Osteocyte (in vitro differentiated cells): ENCODE measurements at regions not wholly inside any gene's neighbourhood (a gene's known extent, or its start where the extent isn't known, plus 50 kb on each side); places are given as distances from the start of the nearest gene placed in this dataset.

Experiments
- DNase-seq: peaks from one replicate; pipeline ENCODE4 v3.0.0; 2021; ENCODE audit warnings: mixed read lengths; ENCODE audit not compliant: unreplicated experiment; ENCODE audit errors: extremely low spot score
- H3K27ac Mint-ChIP-seq: one replicate; pipeline ENCODE4 v1.8.0; 2021; ENCODE audit warnings: mild to moderate bottlenecking, mixed read lengths; ENCODE audit not compliant: unreplicated experiment
- H3K27me3 Mint-ChIP-seq: one replicate; pipeline ENCODE4 v1.8.0; 2021; ENCODE audit warnings: mixed read lengths; ENCODE audit not compliant: unreplicated experiment
- H3K36me3 Mint-ChIP-seq: one replicate; pipeline ENCODE4 v1.8.0; 2021; ENCODE audit warnings: mixed read lengths; ENCODE audit not compliant: unreplicated experiment
- H3K4me1 Mint-ChIP-seq: one replicate; pipeline ENCODE4 v1.8.0; 2021; ENCODE audit warnings: mixed read lengths; ENCODE audit not compliant: unreplicated experiment
- H3K4me3 Mint-ChIP-seq: one replicate; pipeline ENCODE4 v1.8.0; 2021; ENCODE audit warnings: mild to moderate bottlenecking, moderate library complexity, mixed read lengths; ENCODE audit not compliant: unreplicated experiment
- H3K9me3 Mint-ChIP-seq: one replicate; pipeline ENCODE4 v1.8.0; 2021; ENCODE audit warnings: mixed read lengths; ENCODE audit not compliant: unreplicated experiment
- TF ChIP-seq, protein P1 (sequence below): fragments of 200-600 bp; sonication (generic); IDR thresholded peaks from 2 replicates; pipeline ENCODE4 v1.5.0; 2021; ENCODE audit warnings: antibody characterized with exemption, mild to moderate bottlenecking, moderate library complexity

GRCh38 chr12:92338102-92338501 is 192.5 kb upstream of the BTG1 start:
- Mint-ChIP-seq H3K27me3 (no peaks in the 10 kb centered on the region), H3K27ac (no peak overlapping the region), H3K4me3 (no peak overlapping the region), H3K9me3 (peaks cover 4% of the 10 kb centered on the region), H3K4me1 (peaks cover 11% of the 10 kb centered on the region), H3K36me3 (no peaks in the 10 kb centered on the region)
- DNase-seq: no peak
- TF ChIP-seq, protein P1, sequence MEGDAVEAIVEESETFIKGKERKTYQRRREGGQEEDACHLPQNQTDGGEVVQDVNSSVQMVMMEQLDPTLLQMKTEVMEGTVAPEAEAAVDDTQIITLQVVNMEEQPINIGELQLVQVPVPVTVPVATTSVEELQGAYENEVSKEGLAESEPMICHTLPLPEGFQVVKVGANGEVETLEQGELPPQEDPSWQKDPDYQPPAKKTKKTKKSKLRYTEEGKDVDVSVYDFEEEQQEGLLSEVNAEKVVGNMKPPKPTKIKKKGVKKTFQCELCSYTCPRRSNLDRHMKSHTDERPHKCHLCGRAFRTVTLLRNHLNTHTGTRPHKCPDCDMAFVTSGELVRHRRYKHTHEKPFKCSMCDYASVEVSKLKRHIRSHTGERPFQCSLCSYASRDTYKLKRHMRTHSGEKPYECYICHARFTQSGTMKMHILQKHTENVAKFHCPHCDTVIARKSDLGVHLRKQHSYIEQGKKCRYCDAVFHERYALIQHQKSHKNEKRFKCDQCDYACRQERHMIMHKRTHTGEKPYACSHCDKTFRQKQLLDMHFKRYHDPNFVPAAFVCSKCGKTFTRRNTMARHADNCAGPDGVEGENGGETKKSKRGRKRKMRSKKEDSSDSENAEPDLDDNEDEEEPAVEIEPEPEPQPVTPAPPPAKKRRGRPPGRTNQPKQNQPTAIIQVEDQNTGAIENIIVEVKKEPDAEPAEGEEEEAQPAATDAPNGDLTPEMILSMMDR: no peak

DNA sequence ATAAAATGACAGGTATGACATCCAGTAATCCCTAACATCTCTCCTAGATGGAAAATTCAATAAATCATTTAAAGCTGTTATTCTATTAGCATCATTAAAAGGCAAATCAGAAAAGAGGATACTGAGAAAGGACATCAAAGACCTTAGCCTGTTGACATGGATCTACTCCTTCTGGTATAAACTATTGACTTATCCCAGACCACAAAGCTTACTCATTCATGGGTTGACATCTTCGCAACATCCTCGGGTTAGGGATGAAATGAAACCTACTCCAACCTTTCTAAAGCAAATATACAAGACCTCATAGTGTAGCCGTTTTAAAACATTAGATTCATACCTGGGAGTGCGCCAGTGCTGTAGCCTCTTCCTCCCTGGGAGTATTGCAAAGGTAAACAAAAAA is 191.5 kb upstream of the BTG1 start:
- TF ChIP-seq, protein P1: no peak
- no peaks in the 10 kb centered on the region for H3K36me3 Mint-ChIP-seq
- H3K4me1 Mint-ChIP-seq: peaks cover 11% of the 10 kb centered on the region
- H3K27ac Mint-ChIP-seq: no peak overlapping the region
- H3K4me3 Mint-ChIP-seq: no peak overlapping the region
- peaks cover 4% of the 10 kb centered on the region for H3K9me3 Mint-ChIP-seq
- no peaks in the 10 kb centered on the region for H3K27me3 Mint-ChIP-seq
- DNase-seq: no peak

GRCh38 chr12:92336641-92337040 is 191.0 kb upstream of the BTG1 start:
- peaks cover 4% of the 10 kb centered on the region for H3K9me3 Mint-ChIP-seq
- no peaks in the 10 kb centered on the region for H3K36me3 Mint-ChIP-seq
- H3K4me1 Mint-ChIP-seq: peaks cover 11% of the 10 kb centered on the region
- no peak for DNase-seq
- TF ChIP-seq, protein P1: no peak
- H3K4me3 Mint-ChIP-seq: no peak overlapping the region
- H3K27ac Mint-ChIP-seq: no peak overlapping the region
- H3K27me3 Mint-ChIP-seq: no peaks in the 10 kb centered on the region

- Mint-ChIP-seq H3K27ac (no peak overlapping the region), H3K4me3 (no peak overlapping the region), H3K9me3 (peaks cover 4% of the 10 kb centered on the region), H3K27me3 (no peaks in the 10 kb centered on the region), H3K4me1 (peaks cover 11% of the 10 kb centered on the region), H3K36me3 (no peaks in the 10 kb centered on the region)
- TF ChIP-seq, protein P1: no peak
- no peak for DNase-seq
These were observed 190.2 kb upstream of the BTG1 start for GRCh38 chr12:92335831-92336230.

- H3K4me1 Mint-ChIP-seq: peaks cover 11% of the 10 kb centered on the region
- H3K9me3 Mint-ChIP-seq: peaks cover 4% of the 10 kb centered on the region
- H3K27ac Mint-ChIP-seq: no peak overlapping the region
- no peak for DNase-seq
- TF ChIP-seq, protein P1: no peak
- H3K4me3 Mint-ChIP-seq: no peak overlapping the region
- H3K36me3 Mint-ChIP-seq: no peaks in the 10 kb centered on the region
- no peaks in the 10 kb centered on the region for H3K27me3 Mint-ChIP-seq
These were observed 188.9 kb upstream of the BTG1 start for GRCh38 chr12:92334552-92334951.
